GM20000 (cell line): ENCODE measurements at regions not wholly inside any gene's neighbourhood (a gene's known extent, or its start where the extent isn't known, plus 50 kb on each side); places are given as distances from the start of the nearest gene placed in this dataset.

Experiments
- DNase-seq: peaks from one replicate; pipeline ENCODE4 v3.0.0; 2012; ENCODE audit warnings: low spot score
- CTCF ChIP-seq: IDR thresholded peaks from 2 replicates; pipeline ENCODE4 v1.5.1; 2012; ENCODE audit warnings: mild to moderate bottlenecking, control low read depth; ENCODE audit errors: extremely low read depth, missing control alignments

- TF ChIP-seq CTCF = no peak
- no peak for DNase-seq
These were observed 852.1 kb downstream of the KCNT2 start for GRCh38 chr1:195756109-195756508.

GRCh38 chr1:195754874-195755273 lies 853.4 kb downstream of the KCNT2 start:
- no peak for DNase-seq

GRCh38 chr1:195754303-195754702 lies 853.9 kb downstream of the KCNT2 start:
- TF ChIP-seq CTCF = no peak
- no peak for DNase-seq

More at GRCh38 chr1:195754874-195755273, 853.4 kb downstream of the KCNT2 start:
- TF ChIP-seq CTCF = no peak

GRCh38 chr1:195748969-195749368 lies 859.3 kb downstream of the KCNT2 start:
- no peak for TF ChIP-seq CTCF
- DNase-seq = no peak

- DNase-seq = no peak
- no peak for TF ChIP-seq CTCF
These were observed 862.8 kb downstream of the KCNT2 start for GRCh38 chr1:195745189-195746010.

GRCh38 chr1:195744256-195744655 lies 864.0 kb downstream of the KCNT2 start:
- DNase-seq = no peak

More at GRCh38 chr1:195744256-195744655, 864.0 kb downstream of the KCNT2 start:
- no peak for TF ChIP-seq CTCF
